ENCODE measurements at regions not wholly inside any gene's neighbourhood (a gene's known extent, or its start where the extent isn't known, plus 50 kb on each side); places are given as distances from the start of the nearest gene placed in this dataset.

DNA sequence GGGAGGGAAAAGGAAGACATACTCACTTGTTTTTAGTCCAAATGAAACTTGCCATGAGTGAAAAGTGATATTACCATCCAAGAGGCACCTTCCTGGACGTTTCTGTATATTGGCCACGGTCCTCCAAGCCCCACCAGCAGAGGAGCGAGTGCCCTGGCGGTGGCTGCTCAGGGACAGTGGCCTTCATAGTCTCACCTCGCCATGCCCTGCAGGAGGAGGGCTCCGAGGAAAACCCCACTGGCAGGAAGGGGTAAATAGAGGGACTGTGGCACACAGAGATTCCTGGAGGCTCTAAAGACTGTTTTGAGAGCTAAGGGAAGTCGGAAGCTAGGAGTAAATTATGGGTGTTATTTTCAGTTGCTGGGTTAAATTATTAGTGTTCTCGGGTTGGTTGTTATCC lies 98.4 kb upstream of the UBL3 start:
- TF ChIP-seq, protein P1, sequence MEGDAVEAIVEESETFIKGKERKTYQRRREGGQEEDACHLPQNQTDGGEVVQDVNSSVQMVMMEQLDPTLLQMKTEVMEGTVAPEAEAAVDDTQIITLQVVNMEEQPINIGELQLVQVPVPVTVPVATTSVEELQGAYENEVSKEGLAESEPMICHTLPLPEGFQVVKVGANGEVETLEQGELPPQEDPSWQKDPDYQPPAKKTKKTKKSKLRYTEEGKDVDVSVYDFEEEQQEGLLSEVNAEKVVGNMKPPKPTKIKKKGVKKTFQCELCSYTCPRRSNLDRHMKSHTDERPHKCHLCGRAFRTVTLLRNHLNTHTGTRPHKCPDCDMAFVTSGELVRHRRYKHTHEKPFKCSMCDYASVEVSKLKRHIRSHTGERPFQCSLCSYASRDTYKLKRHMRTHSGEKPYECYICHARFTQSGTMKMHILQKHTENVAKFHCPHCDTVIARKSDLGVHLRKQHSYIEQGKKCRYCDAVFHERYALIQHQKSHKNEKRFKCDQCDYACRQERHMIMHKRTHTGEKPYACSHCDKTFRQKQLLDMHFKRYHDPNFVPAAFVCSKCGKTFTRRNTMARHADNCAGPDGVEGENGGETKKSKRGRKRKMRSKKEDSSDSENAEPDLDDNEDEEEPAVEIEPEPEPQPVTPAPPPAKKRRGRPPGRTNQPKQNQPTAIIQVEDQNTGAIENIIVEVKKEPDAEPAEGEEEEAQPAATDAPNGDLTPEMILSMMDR (IDR thresholded peaks at IDR 0.05; ENCODE audit: extremely low read depth in 1 of 2, insufficient read depth in 1 of 2, low read depth in 1 of 2, low read length in 2 of 2), result no peak
- TF ChIP-seq POLR2A (IDR thresholded peaks at IDR 0.05; ENCODE audit: low read depth, low read length) (no peak), POLR2AphosphoS5 (IDR thresholded peaks at IDR 0.05; ENCODE audit: insufficient read depth, low read depth, low read length) (no peak), JUN (IDR thresholded peaks at IDR 0.05; ENCODE audit: borderline replicate concordance, insufficient read depth, insufficient read length, low read depth) (no peak), FOS (IDR thresholded peaks at IDR 0.05; ENCODE audit: borderline replicate concordance, insufficient read depth, low read length) (no peak)
- TF ChIP-seq, protein P2, sequence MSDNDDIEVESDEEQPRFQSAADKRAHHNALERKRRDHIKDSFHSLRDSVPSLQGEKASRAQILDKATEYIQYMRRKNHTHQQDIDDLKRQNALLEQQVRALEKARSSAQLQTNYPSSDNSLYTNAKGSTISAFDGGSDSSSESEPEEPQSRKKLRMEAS (IDR thresholded peaks at IDR 0.05; ENCODE audit: insufficient read depth, insufficient read length), result no peak
